ENCODE measurements at regions not wholly inside any gene's neighbourhood (a gene's known extent, or its start where the extent isn't known, plus 50 kb on each side); places are given as distances from the start of the nearest gene placed in this dataset.

DNA sequence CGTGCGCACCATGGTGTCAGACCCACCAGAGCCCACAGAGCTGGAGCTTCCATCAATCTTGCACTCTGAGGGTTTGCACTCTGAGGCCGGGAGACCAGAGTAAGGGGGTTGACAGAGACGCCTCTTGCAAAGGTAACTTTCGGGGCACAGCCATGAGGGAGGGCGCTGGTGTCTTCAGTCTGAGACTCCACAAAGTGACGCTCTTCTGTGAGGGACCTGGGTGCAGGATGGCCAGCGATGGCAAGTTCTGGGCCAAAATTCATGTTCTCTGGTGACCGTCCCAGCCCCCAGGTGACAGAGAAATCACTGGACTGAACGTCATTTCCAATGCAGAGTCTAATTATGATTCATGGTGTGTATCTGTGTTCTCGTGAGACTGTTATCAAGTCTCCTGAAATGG, 1395.2 kb downstream of the TBC1D22A start:
- 83 to 91% (median 88%) methylated on average over 11 of the region's 11 CpGs for WGBS, 3 donors

DNA sequence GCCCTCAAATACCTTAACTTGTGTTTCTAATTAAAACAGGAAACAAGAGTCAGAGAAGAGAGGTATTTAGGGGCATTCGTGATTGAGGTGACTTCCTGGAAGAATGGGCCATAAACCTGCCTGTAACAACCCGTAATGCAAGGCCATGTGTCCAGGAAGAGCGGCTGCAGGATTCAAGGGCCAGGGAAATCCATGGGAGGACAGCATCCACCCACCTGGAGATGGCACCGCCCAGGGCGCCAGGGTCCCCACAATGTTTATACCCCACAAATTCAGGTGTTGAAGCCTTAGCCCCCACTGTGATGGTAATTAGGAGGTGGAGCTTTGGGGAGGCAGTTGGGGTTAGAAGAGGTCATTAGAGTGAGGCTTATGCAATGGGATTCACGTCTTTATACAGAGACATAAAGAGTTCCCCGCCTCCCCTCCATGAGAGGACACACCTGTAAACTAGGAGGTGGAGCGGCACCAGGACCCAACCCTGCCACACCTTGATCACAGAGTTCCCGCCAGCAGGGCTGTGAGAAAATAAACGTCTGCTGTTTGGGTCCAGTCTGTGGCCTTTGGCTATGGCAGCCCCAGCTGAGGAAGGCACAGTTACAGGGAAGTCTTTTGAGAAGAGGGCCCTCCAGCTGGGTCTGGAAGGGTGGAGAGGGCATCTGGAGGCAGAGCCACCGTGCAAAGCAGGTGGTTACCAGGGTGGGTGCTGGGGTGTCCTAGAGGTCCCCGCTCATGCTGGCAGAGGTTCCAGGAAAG, 1394.3 kb downstream of the TBC1D22A start:
- WGBS, 3 donors, result 60 to 83% (median 73%) methylated on average over 12 of the region's 12 CpGs

More for the DNA sequence above, 1395.2 kb downstream of the TBC1D22A start:
- no peak overlapping the region for H3K27ac ChIP-seq (ENCODE audit: low read depth, low read length)

DNA sequence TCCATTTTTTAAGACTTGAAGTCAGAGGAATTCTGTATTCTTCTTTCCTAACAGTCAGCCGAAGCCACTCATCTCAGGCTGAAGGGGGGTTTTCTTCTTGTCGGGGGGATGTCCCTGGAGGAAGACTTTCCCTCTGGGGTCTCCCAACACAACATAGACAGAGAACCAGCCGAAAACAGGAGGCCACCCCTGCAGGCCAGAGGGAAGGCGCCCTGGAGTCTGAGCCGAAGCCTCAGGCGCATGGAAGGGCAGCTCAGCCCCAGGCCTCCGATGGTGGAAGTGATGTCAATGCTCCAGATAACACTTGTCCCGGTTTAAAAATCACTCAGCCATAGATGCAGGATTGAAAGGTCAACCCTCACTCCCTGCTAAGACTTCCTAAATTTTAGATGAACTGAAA, 1393.0 kb downstream of the TBC1D22A start:
- no peak overlapping the region for H3K27ac ChIP-seq (ENCODE audit: low read depth, low read length)
- WGBS, 3 donors, result 69 to 87% (median 85%) methylated on average over 8 of the region's 8 CpGs

More for the DNA sequence above, 1394.3 kb downstream of the TBC1D22A start:
- H3K27ac ChIP-seq (ENCODE audit: low read depth, low read length), result no peak overlapping the region

DNA sequence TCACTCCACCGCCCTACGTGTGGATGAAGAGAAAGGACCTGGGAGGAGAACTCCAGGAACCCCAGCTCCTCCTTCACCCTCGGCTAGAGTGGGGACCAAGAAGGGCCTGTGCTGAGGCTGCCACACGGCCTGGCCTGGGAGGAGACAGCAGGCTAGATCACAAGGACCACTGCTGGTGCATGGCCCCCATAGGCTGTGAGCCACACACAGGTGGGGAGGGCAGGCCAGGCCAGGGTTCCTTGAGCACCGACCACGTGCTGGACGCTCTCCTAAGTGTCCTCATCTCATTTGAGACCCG, 1392.4 kb downstream of the TBC1D22A start:
- no peak overlapping the region for H3K27ac ChIP-seq (ENCODE audit: low read depth, low read length)
- 66 to 82% (median 80%) methylated on average over 8 of the region's 8 CpGs for WGBS, 3 donors

DNA sequence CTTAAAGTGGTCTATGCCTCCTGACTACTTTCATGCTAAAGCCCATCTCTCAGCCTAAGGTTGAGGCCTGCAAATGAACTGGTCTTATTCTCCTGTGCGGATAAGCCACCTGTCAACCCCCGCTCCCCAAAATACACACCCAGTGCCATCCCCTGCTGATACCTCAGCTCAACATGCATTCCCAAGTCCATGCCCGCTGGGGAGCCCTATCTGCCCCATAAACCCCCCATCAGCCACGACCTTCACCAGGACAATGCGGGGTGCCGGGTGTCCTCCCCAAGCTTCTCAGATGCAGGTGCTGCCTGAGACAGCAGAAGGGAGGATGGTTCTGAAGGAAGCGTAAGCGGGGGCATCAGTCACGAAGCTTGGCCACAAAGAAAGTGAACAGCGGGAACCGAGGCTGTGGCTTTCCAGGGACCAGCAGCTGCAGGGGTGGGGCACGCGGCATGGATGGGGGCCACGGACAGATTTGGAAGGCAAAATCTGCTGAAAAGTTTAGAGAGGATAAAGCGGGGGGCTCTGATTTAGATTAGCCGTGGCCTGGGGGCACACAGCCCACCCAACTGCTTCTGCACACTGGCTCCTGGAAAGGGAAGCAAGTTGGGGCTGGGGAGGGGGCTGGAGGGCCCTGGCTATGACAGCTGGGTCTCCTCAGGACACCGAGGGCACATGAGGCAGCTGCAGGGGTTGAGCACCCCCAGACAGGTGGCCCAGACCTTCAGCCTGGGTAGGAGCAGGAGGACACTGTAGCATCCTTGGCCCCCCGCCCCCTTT, 1391.9 kb downstream of the TBC1D22A start:
- 74 to 93% (median 85%) methylated on average over 18 of the region's 18 CpGs for WGBS, 3 donors
- no peak overlapping the region for H3K27ac ChIP-seq (ENCODE audit: low read depth, low read length)

DNA sequence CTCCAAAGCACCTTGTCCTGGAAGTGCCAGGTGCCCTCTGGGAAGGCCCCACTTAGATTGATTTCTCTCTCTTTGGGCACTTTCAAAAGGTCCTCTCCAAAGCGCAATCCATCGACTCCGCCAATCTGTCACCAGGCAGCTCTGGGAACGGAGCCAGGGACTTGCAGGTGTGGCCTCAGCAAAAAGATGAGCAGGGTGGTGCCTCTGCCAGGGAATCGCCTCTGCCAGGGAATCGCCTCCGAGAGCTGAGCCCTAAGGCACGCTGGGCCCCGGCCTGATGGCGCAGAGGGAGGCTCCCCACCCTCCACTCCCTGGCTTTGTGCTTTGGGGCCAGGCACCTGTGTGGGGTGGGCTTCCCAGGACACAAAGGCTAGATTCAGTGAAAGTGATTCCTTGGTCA, 1391.3 kb downstream of the TBC1D22A start:
- H3K27ac ChIP-seq (ENCODE audit: low read depth, low read length), result no peak overlapping the region
- WGBS, 3 donors, result 73 to 83% (median 74%) methylated on average over 9 to 10 of the region's 10 CpGs

DNA sequence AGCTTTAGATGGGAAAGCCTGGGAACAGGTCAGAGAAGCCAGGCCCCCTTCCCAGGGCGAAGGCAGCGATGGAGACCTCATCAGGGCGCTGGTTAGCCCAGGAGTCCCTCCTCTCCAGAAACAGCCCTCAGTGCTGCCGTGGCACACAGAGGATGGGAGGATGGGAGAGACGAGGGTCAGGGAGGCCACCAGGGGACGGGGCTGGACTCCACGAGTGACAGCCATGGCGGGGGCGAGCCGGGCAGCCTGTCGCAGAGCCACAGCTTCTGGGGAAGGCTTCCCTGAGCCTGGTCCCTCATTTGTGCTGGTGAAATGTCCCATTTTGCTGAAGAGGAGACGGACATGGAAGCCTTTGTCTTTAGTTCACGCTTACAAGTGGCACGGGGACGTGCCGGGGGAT, 1390.5 kb downstream of the TBC1D22A start:
- no peak overlapping the region for H3K27ac ChIP-seq (ENCODE audit: low read depth, low read length)
- WGBS, 3 donors, result 69 to 84% (median 76%) methylated on average over 16 of the region's 16 CpGs

DNA sequence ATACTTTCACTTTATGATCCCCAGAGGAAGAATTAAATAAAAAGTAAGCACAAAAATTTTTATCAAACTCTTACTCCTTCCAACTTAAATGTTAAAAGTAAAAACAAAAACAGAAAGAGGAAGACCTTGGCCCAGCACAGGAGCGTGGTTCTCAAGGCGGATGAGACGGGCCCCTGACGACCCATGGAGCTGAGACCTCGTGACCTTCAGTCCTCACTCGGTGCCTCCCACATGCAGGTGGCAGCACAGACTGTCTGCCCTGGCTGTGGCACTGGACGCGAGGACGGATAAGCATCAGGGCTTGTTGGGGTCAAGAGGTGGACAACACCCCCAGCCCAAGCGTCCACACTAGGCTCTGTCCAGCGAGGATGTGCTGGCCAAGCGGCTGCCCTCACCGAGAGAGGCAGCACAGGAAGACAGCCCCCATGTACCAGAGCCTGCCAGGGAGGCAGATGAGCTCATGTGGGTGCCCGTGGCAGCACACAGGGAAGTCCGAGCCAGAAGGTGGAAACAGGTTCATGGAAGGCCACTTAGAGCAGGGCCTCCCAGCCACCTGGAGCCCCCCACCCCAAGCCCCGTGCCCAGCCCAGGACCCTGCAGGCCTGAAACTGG, 1389.8 kb downstream of the TBC1D22A start:
- 50 to 56% (median 54%) methylated on average over 16 of the region's 16 CpGs for WGBS, 3 donors
- H3K27ac ChIP-seq (ENCODE audit: low read depth, low read length), result no peak overlapping the region

DNA sequence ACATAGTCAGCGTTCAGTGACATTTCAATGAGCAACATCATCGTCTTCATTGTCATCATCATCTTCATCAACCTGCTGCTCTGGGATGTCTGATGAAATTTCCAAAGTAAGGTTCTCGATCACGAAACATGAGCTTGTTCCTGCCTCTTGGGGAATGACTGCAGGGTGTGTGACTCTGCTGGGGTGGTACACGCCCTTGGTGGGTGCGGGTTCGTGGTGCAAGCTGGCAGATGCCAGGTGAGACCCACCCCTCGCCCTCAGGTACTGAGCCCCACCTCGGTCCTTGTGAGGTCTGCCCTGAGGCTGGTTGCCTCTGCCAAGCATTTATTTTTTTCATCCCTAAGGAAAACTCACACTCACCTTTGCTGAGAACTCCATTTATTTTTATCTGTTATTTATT, 1389.2 kb downstream of the TBC1D22A start:
- H3K27ac ChIP-seq (ENCODE audit: low read depth, low read length), result no peak overlapping the region
- WGBS, 3 donors, result 77 to 90% (median 86%) methylated on average over 9 of the region's 9 CpGs

DNA sequence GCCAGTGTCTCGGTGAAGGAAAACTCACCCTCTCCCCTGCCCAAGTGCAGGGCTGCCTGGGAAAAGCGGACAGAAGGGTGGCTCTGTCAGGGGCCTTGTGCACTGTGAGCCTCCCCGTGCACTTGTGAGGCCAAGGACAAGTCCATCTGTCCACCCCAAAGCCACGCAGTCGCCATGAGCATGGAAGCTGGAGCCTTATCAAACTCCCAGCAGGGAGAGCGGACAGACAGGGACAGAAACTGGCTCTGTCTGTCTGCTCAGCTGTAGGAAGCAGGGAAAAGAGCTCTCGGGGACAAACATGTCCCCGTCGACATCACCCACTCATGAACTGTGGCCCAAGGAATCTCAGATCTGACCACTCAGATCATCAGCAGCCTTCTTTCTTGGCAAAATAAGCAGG, 1385.4 kb downstream of the TBC1D22A start:
- 54 to 79% (median 70%) methylated on average over 9 of the region's 9 CpGs for WGBS, 3 donors
- no peak overlapping the region for H3K27ac ChIP-seq (ENCODE audit: low read depth, low read length)

DNA sequence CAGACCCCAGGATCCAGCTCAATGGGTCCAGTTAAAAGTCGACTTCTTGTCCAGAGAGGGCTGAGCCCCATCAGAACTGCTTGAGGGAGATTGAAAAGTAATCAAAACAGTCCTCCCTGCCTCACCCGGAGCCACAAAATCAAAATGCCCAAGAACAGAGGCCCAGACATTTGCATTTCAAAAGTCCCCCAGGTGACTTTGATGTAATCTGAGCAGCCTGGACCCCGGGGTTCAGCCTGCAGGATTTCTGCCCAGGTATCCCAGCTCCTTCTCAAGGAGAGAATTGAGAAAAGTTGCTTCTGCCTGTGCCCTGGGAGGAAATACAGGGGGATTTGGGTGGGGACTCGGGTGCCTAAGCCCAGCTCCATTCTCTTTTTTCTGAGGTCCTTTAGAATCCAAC, 1385.0 kb downstream of the TBC1D22A start:
- 13 to 41% (median 25%) methylated on average over 4 of the region's 4 CpGs for WGBS, 3 donors
- H3K27ac ChIP-seq (ENCODE audit: low read depth, low read length), result no peak overlapping the region

DNA sequence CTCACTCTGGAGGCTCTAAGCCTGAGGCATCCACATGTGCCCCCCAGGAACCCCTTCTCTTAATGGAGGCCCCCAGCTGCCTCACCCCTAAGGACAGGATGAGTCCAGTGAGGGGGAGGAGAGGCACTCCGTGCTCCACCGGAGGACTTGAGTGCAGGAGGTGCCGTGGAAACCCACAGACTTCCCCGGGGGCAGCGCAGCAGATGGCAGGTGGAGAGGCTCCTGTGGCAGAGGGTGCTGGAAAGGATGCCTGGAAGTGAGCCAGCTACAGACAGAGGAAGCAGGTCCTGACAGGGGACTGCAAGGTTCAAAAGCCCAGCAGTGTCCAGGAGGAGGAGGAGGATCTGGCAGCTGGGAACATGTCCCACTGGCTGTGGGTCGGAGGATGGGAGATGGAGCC, 1384.0 kb downstream of the TBC1D22A start:
- WGBS, 3 donors, result 51 to 62% (median 57%) methylated on average over 6 of the region's 6 CpGs
- no peak overlapping the region for H3K27ac ChIP-seq (ENCODE audit: low read depth, low read length)

DNA sequence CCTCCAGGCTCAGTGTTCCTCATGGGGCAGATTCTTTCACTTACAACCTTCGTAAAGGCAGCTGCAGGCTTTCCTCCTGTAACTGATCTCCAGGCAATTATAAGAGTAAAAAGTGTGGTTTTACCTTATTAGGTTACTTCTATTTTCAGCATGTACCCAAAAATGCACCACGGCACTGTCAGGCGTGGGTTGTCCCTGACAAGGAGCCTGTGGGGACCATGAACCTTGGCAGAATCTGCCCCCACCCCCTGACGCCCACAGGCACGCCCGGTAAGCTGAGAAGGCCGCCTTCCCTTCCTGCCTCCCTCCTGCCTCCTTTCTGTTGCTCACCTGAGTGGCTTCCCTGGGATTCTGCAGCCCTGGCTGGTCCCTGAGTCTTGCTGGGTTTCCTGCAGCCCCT, 1383.3 kb downstream of the TBC1D22A start:
- H3K27ac ChIP-seq (ENCODE audit: low read depth, low read length), result no peak overlapping the region
- WGBS, 3 donors, result 43 to 64% (median 60%) methylated on average over 7 of the region's 7 CpGs

DNA sequence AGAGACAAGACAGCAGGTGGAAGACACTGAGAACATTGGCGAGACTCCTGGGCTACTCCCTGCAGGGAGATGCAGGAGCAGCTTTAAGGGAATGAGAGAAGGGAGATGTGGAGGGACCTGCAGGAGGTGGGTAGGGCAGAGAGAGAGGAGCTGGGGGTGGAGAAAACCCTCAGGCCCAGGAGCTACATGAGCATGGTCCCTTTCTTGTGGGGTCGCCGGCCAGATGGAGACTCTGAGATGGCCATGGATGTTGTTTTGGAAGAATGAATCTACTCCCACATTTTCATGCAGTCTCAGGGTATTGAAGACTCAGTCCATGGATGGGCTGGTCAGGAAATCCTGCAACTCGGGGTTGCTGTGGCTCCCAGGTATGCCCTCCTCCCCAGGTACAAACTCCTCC, 1381.9 kb downstream of the TBC1D22A start:
- 86 to 95% (median 95%) methylated on average over 4 of the region's 4 CpGs for WGBS, 3 donors

DNA sequence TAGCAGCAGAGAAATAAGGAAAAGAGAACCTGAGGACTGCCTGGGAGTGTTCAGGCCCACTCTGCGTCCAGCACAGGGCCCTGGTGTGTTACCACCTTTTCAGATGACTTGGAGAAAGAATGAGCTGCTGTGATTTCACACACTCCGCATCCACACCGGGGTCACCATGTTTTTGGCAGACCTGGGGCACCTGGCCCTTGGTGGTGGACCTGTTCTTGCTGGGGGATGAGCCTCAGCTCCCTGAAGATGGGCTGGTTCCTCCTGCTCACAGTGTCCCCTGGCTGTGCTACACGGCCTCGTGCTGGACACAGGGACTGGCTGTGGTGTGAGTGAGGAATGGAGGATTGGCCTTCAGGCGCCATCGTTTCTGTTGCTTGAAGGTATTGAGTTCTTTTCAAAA, 1381.4 kb downstream of the TBC1D22A start:
- 72 to 94% (median 90%) methylated on average over 7 of the region's 7 CpGs for WGBS, 3 donors
- no peak overlapping the region for H3K27ac ChIP-seq (ENCODE audit: low read depth, low read length)

More for the DNA sequence above, 1381.9 kb downstream of the TBC1D22A start:
- no peak overlapping the region for H3K27ac ChIP-seq (ENCODE audit: low read depth, low read length)

DNA sequence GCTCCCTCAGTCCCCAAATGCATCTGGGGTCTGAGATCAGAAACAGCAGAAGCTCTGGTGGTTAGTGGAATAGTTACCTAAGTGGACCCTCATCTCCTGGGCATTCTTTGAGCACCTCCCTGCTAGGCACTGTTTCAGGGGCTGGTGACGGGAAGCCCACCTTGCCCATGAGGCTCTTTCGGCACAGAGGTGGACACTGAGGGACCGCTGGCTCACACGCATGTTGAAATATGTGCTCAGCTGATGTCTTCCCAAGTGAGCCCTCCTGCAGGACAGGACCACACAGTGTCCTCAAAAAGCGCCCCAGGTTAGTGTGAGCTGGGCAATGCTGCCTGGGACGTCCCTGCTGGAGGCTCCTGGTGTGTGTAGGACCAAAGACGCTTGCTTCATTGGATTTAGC, 1379.9 kb downstream of the TBC1D22A start:
- 67 to 91% (median 91%) methylated on average over 7 of the region's 7 CpGs for WGBS, 3 donors
- no peak overlapping the region for H3K27ac ChIP-seq (ENCODE audit: low read depth, low read length)

DNA sequence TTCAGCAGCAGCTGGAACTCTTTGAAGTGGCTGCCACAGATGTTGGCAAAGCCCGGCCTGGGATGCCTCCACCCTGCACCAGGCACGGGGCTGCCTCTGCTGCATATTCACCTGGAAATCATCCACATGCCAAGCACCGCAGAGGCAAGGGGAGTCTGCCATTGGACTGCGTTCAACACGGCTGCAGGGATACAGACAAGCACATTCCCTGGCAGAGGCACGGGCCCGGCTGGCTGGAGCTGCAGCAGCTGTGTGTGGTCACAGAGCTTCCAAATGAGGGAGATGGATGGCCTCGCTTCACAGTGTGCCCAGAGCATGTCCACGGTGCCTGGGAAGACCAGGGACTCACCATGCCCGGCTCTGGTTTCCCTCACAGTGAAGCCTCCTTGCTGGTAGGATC, 1378.9 kb downstream of the TBC1D22A start:
- WGBS, 3 donors, result 54 to 70% (median 56%) methylated on average over 10 of the region's 10 CpGs
- no peak overlapping the region for H3K27ac ChIP-seq (ENCODE audit: low read depth, low read length)

DNA sequence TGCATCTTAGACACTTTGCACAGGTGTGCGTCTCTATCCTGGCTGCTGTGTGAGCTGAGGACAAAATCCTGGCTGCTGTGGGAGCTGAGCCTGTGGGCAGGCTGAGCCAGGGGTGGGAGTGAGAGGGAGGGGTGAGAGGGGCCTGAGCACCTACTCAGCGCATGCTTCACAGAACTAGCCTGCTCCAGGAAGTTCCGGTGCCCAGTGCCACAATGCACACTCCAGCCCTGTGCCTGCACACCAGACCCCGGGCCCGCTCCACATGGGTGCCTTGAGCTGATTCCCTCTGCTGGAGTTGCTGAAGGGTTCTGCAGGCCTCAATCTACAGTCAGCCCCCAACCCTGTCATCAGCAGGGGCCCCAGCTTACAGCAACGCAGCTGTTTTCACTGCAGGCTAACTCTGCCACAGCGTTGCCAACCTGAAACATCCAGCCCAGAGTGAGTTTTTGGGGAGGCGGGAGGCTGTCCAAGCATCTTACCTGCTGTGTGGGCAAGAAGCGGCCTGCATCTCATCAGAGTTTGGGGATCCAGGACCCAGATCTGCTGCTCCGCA, 1377.9 kb downstream of the TBC1D22A start:
- no peak overlapping the region for H3K27ac ChIP-seq (ENCODE audit: low read depth, low read length)
- 81 to 95% (median 93%) methylated on average over 8 to 10 of the region's 10 CpGs for WGBS, 3 donors

DNA sequence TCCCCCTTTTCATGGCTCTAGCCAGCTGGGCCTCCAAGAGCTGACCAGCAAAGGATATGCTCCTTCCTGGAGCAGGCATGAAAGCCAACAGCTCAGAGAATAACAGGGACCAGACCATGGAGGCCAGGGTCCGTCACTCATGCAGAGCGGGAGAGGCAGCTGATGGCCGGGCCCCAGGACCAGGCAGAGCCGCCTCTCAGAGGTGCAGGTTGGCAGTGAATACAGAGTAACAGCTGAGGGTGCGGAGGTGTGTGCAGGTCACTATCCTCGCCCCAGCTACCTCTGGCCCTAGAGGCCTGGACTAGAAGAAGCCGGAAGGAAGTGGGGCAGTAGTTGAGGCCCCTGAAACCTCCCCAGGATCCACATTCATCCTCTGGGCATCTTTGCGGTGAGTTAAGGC, 1377.3 kb downstream of the TBC1D22A start:
- 79 to 90% (median 80%) methylated on average over 8 of the region's 8 CpGs for WGBS, 3 donors
- H3K27ac ChIP-seq (ENCODE audit: low read depth, low read length), result no peak overlapping the region
